ENCODE measurements at regions not wholly inside any gene's neighbourhood (a gene's known extent, or its start where the extent isn't known, plus 50 kb on each side); places are given as distances from the start of the nearest gene placed in this dataset.

GRCh38 chr5:168117469-168117868 lies 174.0 kb upstream of the WWC1 start:
- TF ChIP-seq ZNF101 (CRISPR knock-in tag; IDR thresholded peaks at IDR 0.05; ENCODE audit: borderline replicate concordance, low read depth) (no peak), NFIC (IDR thresholded peaks at IDR 0.05; ENCODE audit: low read length) (no peak), FOXC1 (CRISPR knock-in tag; IDR thresholded peaks at IDR 0.05; ENCODE audit: borderline replicate concordance) (no peak), FOSL1 (CRISPR knock-in tag; IDR thresholded peaks at IDR 0.05; ENCODE audit: borderline replicate concordance) (no peak), SRSF4 (IDR thresholded peaks at IDR 0.05; ENCODE audit: low read depth, low read length, poor library complexity, severe bottlenecking) (no peak), ZNF484 (CRISPR knock-in tag; IDR thresholded peaks at IDR 0.05; ENCODE audit: borderline replicate concordance, low read depth) (no peak)
